ENCODE measurements at regions not wholly inside any gene's neighbourhood (a gene's known extent, or its start where the extent isn't known, plus 50 kb on each side); places are given as distances from the start of the nearest gene placed in this dataset.

DNA sequence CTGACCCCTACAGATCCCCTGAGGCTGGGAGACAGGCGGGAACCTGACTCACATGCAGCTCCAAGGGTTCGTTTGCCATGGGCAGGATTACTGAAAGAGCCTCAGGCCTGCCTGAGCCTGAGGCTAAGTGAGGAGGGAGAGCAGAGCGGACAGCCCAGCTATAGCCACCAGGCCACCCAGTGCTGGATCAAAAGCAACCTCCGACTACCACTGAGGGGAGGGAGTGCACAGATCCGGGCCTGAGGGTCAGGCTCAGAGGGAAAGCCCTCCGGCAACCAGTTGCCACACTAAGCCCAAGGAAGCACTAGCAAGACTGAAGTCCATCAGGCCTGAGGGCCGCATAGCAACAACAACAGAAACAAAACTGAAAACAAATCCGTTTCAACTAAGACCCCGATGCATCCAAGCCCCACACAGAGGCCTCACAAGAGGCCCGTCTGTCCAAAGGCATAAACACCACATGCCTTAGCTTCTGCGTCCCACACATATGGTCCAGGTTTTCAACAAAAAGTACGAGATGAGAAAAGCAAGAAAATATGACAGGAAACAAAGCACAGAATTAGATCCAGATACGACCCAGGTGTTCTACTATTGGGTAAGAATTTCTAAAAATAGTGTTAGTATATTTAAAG lies 92.5 kb upstream of the VIPR2 start:
- no peak overlapping the region for H3K27ac ChIP-seq
- no peaks in the 10 kb centered on the region for H3K9me3 ChIP-seq (ENCODE audit: severe bottlenecking)
- no peaks in the 10 kb centered on the region for H3K27me3 ChIP-seq (ENCODE audit: insufficient read depth, low read depth, severe bottlenecking)
- TF ChIP-seq, protein P1, sequence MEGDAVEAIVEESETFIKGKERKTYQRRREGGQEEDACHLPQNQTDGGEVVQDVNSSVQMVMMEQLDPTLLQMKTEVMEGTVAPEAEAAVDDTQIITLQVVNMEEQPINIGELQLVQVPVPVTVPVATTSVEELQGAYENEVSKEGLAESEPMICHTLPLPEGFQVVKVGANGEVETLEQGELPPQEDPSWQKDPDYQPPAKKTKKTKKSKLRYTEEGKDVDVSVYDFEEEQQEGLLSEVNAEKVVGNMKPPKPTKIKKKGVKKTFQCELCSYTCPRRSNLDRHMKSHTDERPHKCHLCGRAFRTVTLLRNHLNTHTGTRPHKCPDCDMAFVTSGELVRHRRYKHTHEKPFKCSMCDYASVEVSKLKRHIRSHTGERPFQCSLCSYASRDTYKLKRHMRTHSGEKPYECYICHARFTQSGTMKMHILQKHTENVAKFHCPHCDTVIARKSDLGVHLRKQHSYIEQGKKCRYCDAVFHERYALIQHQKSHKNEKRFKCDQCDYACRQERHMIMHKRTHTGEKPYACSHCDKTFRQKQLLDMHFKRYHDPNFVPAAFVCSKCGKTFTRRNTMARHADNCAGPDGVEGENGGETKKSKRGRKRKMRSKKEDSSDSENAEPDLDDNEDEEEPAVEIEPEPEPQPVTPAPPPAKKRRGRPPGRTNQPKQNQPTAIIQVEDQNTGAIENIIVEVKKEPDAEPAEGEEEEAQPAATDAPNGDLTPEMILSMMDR (IDR thresholded peaks at IDR 0.05; ENCODE audit: low read depth, low read length): no peak
- no peak overlapping the region for H3K4me3 ChIP-seq (ENCODE audit: low read depth, low read length)
- no peaks in the 10 kb centered on the region for H3K36me3 ChIP-seq
- DNase-seq: no peak

DNA sequence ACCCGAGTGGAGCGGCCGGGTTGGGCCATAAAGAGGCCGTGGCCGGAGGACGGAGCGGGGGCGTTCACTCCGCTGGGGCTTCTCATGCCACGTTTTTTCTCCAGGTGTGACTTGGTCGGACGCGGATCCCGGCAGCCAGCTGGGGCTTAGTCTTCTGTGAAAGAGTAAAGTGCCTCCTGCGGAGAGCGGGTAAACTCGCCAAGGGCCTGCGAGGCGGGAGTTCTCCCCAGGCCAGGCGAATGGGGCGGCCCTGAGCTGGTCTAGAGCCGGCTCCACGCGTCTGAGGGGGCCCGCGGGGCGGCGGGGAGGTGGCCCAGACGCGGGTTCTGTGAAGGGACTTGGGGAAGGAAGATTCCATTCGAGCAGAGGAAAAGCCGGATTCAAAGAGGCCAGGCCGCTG lies 86.3 kb upstream of the VIPR2 start:
- no peaks in the 10 kb centered on the region for H3K27me3 ChIP-seq (ENCODE audit: insufficient read depth, low read depth, severe bottlenecking)
- H3K4me3 ChIP-seq (ENCODE audit: low read depth, low read length): no peak overlapping the region
- no peaks in the 10 kb centered on the region for H3K36me3 ChIP-seq
- H3K27ac ChIP-seq: no peak overlapping the region
- H3K9me3 ChIP-seq (ENCODE audit: severe bottlenecking): peaks cover 2% of the 10 kb centered on the region
- DNase-seq: no peak
- TF ChIP-seq, protein P1 (IDR thresholded peaks at IDR 0.05; ENCODE audit: low read depth, low read length): no peak

DNA sequence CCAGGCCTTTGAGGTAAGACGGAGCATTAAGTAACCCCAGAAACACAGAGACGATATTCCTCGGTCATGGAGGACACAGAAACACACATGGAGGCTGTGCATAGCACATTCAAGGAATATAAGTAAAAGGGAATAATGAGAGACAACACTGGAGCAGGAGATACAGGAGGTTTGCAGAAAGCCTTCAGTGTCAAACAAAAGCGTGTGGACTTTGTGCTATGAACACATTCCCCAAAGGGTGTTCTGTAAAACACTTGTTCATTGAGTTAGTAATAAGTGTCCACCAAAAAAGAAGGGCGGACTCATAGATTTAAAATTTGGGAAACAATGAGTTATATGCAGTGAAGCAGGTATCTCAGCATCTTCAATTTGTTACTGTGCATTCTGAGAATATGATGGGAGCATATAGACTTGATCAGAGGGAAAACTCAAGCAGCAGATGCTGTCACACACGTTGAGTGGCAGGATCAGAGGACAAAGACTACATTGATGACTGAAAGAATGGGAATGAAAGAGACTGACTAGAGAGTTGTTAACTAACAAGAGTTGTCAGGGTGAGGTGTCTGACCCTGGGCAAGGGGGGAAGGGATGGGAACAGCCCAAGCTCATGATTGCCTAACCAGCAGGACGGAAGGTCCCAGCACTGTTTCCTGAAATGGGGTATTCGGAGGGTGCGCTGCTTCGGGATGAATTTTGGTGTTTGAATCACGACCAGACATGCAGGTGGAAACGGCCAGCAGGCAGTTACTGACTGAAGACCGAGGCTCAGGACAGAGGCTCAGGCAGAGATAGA lies 85.2 kb upstream of the VIPR2 start:
- DNase-seq: no peak
- Histone ChIP-seq H3K36me3 (no peaks in the 10 kb centered on the region), H3K4me3 (ENCODE audit: low read depth, low read length) (no peak overlapping the region), H3K27me3 (ENCODE audit: insufficient read depth, low read depth, severe bottlenecking) (no peaks in the 10 kb centered on the region), H3K27ac (no peak overlapping the region), H3K9me3 (ENCODE audit: severe bottlenecking) (peaks cover 2% of the 10 kb centered on the region)
- TF ChIP-seq, protein P1 (IDR thresholded peaks at IDR 0.05; ENCODE audit: low read depth, low read length): no peak

- Histone ChIP-seq H3K36me3 (no peaks in the 10 kb centered on the region), H3K9me3 (ENCODE audit: severe bottlenecking) (peaks cover 2% of the 10 kb centered on the region)
- DNase-seq: no peak
These were observed 82.8 kb upstream of the VIPR2 start for GRCh38 chr7:159227433-159227832.

GRCh38 chr7:159226011-159226702 lies 81.5 kb upstream of the VIPR2 start:
- H3K9me3 ChIP-seq (ENCODE audit: severe bottlenecking): peaks cover 2% of the 10 kb centered on the region
- DNase-seq: no peak
- TF ChIP-seq, protein P1 (IDR thresholded peaks at IDR 0.05; ENCODE audit: low read depth, low read length): no peak
- H3K27ac ChIP-seq: no peak overlapping the region
- no peaks in the 10 kb centered on the region for H3K27me3 ChIP-seq (ENCODE audit: insufficient read depth, low read depth, severe bottlenecking)
- no peaks in the 10 kb centered on the region for H3K36me3 ChIP-seq
- no peak overlapping the region for H3K4me3 ChIP-seq (ENCODE audit: low read depth, low read length)

More at GRCh38 chr7:159227433-159227832, 82.8 kb upstream of the VIPR2 start:
- Histone ChIP-seq H3K27me3 (ENCODE audit: insufficient read depth, low read depth, severe bottlenecking) (no peaks in the 10 kb centered on the region), H3K4me3 (ENCODE audit: low read depth, low read length) (no peak overlapping the region), H3K27ac (no peak overlapping the region)
- TF ChIP-seq, protein P1 (IDR thresholded peaks at IDR 0.05; ENCODE audit: low read depth, low read length): no peak

Data from WERI-Rb-1 (cell line).